Stimulated activated CD4-positive, alpha-beta T cell treated with anti-CD3 and anti-CD28 coated beads, Interleukin-1b, Interleukin-23, amount 100 ng/mL, for 24 hours (primary cell): ENCODE measurements at regions not wholly inside any gene's neighbourhood (a gene's known extent, or its start where the extent isn't known, plus 50 kb on each side); places are given as distances from the start of the nearest gene placed in this dataset.

Experiments
- DNase-seq, 4 experiments: peaks; one replicate each; pipeline ENCODE4 v3.0.0-alpha.2; 2020; ENCODE audit warnings: low read depth in 4 of 4, low spot score in 1 of 4

GRCh38 chr4:102439812-102440211 is 61.3 kb upstream of the NFKB1 start:
- DNase-seq, result no peak

GRCh38 chr4:102440498-102440897 is 60.7 kb upstream of the NFKB1 start:
- DNase-seq, result no peak

GRCh38 chr4:102441978-102442911 is 58.9 kb upstream of the NFKB1 start:
- DNase-seq, result no peak

GRCh38 chr4:102444752-102445151 is 56.4 kb upstream of the NFKB1 start:
- no peak for DNase-seq

GRCh38 chr4:102445213-102445612 is 55.9 kb upstream of the NFKB1 start:
- DNase-seq, result no peak

- DNase-seq, result no peak
Observed at GRCh38 chr4:102447413-102447812, 53.7 kb upstream of the NFKB1 start.

GRCh38 chr4:102449751-102450352 is 51.3 kb upstream of the NFKB1 start:
- DNase-seq, result peak; percentile 8 to 27 (median 14)

- DNase-seq, result no peak
Observed at GRCh38 chr4:102451266-102451665, 49.9 kb upstream of the NFKB1 start.
